Fibroblast of mammary gland (primary cell): ENCODE measurements at regions not wholly inside any gene's neighbourhood (a gene's known extent, or its start where the extent isn't known, plus 50 kb on each side); places are given as distances from the start of the nearest gene placed in this dataset.

ENCODE experiments used
- DNase-seq: peaks from one replicate; pipeline ENCODE4 v3.0.0-alpha.2; 2010; ENCODE audit warnings: low read depth
- H3K4me3 ChIP-seq: 2 replicates; pipeline ENCODE4 v1.5.1; 2011; ENCODE audit warnings: low read depth, mild to moderate bottlenecking, low read length, moderate library complexity; ENCODE audit not compliant: control insufficient read depth
- CTCF ChIP-seq: conservative IDR thresholded peaks from 2 replicates; pipeline ENCODE4 v1.5.1; 2011; ENCODE audit warnings: low read depth, low read length, inconsistent platforms; ENCODE audit not compliant: control insufficient read depth, insufficient read depth

GRCh38 chr20:59390437-59390836, 90.0 kb downstream of the EDN3 start:
- no peak for DNase-seq
- H3K4me3 ChIP-seq: no peak overlapping the region
- TF ChIP-seq CTCF: no peak

GRCh38 chr20:59391975-59392374, 91.6 kb downstream of the EDN3 start:
- no peak overlapping the region for H3K4me3 ChIP-seq
- TF ChIP-seq CTCF: no peak
- no peak for DNase-seq

GRCh38 chr20:59392736-59393135, 92.3 kb downstream of the EDN3 start:
- DNase-seq: no peak
- no peak overlapping the region for H3K4me3 ChIP-seq
- TF ChIP-seq CTCF: no peak

- no peak overlapping the region for H3K4me3 ChIP-seq
- no peak for DNase-seq
- TF ChIP-seq CTCF: no peak
These were observed 92.7 kb downstream of the EDN3 start for GRCh38 chr20:59393142-59393541.

- TF ChIP-seq CTCF: no peak
- no peak for DNase-seq
- H3K4me3 ChIP-seq: no peak overlapping the region
These were observed 95.3 kb downstream of the EDN3 start for GRCh38 chr20:59395729-59396128.

GRCh38 chr20:59398537-59399205, 98.3 kb downstream of the EDN3 start:
- TF ChIP-seq CTCF: no peak
- no peak for DNase-seq

GRCh38 chr20:59399426-59400099, 99.2 kb downstream of the EDN3 start:
- no peak for TF ChIP-seq CTCF
- DNase-seq: no peak
- H3K4me3 ChIP-seq: no peak overlapping the region

More at GRCh38 chr20:59398537-59399205, 98.3 kb downstream of the EDN3 start:
- H3K4me3 ChIP-seq: no peak overlapping the region
